Limb (tissue), 2 donors: ENCODE measurements at regions not wholly inside any gene's neighbourhood (a gene's known extent, or its start where the extent isn't known, plus 50 kb on each side); places are given as distances from the start of the nearest gene placed in this dataset.
A peak's percentile ranks its signal among the peaks of the same experiment; 100 is the strongest.

Experiments
- DNase-seq, 2 donors: peaks; one replicate each; pipeline ENCODE4 v3.0.0-alpha.2; 2016; ENCODE audit errors: extremely low spot score in 2 of 2

DNA sequence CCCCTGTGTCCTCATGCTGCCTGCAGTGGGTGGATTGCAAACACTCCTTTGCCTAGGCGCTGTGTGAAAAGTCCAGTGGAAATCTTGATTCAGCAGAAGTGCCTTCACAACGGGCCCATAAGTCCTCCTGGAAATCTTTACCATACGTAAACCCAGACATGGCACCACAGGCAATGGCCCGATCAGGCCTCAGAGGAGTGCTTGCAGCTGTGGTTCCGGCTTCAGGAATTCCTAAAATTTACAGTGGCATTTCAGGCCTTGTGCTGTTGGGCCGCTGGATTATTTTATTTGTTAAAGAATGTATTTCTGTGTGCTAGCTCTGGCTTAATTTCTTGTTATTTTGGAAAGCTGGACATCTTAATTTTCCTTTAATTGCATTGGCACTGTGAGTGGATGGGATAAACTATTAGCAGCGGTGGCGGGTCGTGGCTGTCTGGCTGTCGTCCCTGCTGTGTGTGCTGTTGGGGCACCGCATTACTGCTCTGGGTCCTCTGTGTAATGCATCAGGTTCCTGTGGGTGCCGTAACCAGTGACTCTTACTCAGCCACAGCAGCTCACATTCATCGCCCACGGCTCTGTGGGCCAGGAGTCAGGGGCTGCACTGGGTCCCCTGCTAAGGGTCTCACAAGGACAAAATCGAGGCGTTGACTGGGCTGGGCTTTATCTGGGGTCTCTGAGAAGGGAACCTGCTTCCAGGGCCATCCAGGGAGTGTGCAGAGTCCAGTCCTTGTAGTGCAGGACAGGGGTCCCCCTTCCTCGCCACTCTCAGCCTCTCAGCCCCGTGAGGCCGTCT lies 73.1 kb downstream of the RTP5 start:
- DNase-seq, result no peak

DNA sequence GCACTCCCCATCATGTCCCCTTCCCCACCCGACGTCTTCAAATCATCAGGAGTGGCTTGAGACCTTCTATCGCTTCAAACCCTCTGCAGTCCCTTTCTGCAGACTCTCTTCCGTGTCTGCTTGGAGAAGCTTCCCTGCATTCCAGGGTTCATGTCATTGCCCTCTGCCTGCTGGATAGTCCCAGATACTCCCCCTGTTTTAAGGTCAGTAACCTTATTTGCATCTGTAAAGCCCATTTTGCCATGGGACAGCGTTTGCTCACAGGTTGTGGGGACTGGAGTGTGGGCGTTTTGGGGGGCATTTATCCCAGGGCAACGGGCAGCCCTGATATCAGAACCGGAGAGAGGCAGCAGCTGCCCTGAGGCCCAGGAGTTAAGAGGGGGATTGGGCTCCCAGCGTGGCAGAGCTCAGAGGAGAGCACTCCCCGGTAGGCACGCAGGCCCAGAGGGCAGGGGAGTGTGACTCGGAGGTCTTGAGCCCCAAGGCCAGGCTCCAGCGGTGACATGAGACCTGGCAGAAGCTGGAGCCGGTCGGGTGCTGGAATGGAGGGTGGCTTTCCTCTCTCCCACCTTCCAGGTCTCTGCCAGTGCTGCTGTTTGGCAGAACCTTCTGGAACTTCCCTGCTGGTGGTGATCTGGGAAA lies 73.8 kb downstream of the RTP5 start:
- no peak for DNase-seq

DNA sequence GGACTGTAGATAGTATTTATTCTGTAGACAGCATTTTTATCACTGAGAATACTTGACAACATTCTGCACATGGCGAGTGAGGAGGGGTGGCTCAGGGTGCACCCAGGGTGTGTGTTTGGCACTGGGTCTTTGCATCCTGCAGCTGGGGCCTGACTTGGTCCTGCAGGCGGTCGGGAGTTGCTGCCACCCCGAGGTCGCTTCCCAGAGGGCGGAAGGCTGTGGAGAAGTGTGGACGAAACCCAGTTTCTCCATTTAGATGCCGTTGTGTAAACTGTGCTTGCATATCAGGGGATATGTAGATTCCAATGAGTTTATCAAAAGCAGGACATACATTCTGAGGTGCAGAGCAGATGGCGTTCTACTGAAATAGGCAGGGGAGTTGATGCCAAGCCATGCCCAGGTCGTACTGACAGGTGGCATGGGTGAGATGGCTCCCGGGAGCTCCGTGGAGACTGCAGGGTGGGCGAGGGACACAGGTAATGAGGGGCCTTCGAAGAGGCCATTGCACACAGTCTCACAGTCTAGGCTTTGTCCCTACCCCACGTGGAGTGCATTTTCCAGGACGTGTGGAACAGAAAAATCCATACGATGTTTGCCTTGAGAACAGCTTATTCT lies 74.5 kb downstream of the RTP5 start:
- no peak for DNase-seq

DNA sequence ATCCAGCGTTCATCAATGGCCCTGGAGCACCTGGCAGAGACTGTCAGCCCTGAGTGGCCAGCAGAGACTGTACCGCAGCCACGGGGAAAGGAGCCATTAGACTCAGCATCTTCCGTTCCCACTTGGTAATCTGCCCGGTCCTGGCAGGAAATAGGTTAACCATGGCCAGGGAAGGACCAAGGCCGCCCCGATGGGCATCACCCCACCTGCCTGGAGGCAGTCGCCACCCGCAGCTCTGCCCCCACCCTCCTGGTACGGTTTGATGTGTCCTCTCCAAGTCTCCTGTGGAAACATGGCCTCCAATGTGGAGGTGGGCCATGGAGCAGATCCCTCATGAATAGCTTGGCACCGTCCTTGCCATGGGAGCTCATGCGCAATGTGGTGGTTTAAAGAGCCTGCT lies 75.3 kb downstream of the RTP5 start:
- DNase-seq, result no peak

DNA sequence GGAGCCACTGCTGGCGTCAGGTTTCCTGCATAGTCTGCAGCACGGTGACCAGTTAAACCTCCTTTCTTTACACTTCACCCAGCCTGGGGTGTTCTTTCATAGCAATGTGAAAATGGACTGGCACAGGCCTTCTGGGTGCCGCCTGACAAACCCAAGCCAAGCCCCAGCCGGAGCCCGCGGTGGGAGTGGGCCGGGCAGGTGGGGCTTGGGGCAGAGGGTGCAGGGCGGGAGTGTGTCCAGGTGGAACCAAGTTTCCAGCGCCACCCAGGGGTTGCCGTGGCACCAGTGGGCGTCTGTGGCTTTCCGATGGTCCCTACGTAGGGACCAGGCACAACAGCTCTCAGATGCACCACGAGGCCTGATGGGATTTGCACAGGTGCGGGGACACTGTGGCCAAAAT lies 75.8 kb downstream of the RTP5 start:
- DNase-seq, result no peak

DNA sequence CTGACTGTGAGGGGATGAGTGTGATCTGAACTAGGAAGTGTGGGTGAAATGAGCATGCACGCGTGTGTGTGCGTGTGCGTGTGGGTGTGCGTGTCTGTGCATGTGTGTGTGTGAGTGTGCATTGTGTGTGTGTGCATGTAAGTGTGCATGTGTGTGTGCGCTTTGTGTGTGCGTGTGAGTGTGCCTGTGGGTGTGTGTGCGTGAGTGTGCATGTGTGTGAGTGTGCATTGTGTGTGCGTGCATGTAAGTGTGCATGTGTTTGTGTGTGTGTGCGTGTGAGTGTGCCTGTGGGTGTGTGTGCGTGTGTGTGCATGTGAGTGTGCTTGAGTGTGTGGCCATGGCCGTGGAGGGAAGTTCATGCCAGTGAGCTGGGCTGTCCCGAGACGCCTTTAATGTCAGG lies 76.3 kb downstream of the RTP5 start:
- DNase-seq, result no peak

DNA sequence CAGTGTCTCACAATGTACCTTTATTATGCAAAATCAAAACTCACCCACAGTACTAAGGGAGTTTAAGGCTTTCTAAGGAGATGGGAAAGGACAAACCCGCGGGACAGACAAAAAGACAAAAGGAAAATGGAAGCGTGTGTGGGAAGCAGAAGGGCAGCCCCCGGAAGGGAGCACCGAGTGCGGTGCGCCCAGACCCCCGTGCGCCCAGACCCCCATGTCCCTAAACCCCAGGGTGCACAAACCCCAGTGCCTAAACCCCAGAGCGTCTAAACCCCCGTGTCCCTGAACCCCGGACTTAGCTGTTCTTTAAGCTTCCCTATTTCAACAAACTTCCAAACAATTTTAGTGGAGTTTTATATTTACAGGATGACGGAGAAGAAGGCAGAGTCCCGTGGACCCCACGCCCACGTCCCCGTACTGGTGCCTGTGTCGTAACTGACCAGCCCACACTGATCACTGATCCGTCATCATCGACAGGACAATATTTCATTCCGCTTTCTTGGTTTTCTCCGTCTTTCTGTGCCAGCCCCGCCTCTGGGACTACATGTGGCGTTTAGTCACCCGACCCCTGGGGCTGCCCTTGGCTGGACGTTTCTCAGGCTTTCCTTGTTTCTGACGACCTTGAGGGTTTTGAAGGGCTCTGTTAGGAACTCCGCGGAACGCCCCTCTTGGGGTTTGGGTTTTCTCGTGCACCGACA lies 76.9 kb downstream of the RTP5 start:
- no peak for DNase-seq

DNA sequence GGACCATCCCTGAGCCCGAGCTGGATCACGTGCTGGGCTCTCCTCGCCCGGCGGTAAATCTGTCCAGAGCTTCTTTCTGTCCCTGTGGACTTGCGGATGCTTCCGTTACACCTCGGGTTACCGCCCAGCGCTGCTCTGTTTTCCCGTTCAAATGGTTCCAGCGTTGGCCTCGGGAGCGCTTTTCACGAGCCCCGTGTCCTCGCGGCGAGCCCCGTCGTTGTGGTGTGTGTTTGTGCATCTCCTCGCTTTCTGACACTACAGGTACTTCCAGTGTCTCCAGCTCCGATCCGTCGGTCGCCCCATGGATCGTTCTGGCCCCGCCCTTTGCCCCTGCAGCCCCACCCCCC lies 77.4 kb downstream of the RTP5 start:
- peak in 1 of 2 donors; percentile 19 for DNase-seq

DNA sequence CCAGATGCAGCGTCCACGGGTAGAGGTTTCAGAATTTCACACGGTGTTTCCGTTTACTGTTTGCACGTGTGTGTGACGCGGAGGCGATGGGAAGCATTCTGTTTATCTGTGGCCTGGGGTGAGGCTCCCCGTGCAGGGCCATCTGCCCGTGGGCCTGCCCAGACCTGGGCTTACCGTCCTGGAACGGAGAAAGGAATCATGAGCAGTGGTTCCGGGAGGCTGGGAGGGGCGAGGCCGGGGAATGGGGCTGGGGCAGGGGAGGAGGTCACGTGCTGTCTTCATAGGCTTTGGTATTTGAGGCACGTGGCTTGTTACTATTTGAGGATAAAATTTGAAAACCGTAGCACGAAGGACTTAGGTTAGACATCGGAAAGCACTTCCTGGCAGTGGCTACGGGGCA lies 77.9 kb downstream of the RTP5 start:
- DNase-seq, result no peak

DNA sequence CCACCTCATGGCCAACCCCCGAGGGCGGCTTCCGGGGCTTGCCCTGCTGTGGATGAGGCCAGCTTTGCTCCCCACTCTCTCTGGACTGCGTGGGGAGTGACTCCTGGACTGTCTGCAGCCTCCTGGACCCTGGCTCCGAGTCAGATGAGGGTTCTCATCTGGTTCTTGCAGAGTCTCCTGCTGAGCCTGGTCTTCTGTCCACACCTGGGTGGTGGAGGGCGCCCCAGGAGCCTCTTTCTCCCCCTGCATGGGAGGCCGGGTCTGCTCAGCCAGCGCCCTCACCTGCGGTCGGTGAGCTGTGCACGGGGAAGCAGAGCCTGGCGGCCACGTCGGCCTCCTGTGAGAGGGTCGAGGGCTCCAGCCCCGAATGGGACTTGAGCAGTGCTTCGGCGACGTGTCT lies 78.3 kb downstream of the RTP5 start:
- no peak for DNase-seq

DNA sequence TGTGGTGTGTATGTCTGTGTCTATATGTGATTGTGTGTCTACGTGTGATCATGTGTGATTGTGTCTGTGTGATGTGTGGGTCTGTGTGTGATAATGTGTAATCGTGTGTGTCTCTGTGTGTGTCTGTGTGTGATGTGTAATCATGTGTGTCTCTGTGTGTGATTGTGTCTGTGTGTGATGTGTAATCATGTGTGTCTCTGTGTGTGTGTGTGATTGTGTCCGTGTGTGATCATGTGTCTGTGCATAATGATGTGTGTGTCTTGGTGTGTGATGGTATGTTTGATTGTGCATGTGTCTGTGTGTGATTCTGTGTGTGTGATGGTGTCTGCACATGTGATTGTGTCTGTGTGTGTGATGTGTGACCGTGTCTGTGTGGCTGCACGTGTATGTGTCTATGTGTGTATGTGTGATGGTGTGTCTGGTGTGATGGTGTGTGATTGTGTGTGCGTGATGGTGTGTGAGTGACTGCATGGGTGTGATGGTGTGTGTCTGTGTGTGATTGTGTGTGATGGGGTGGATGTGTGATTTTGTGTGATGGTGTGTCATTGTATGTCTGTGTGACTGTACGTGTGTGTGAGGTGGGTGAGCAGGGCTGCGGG lies 78.9 kb downstream of the RTP5 start:
- DNase-seq, result no peak

DNA sequence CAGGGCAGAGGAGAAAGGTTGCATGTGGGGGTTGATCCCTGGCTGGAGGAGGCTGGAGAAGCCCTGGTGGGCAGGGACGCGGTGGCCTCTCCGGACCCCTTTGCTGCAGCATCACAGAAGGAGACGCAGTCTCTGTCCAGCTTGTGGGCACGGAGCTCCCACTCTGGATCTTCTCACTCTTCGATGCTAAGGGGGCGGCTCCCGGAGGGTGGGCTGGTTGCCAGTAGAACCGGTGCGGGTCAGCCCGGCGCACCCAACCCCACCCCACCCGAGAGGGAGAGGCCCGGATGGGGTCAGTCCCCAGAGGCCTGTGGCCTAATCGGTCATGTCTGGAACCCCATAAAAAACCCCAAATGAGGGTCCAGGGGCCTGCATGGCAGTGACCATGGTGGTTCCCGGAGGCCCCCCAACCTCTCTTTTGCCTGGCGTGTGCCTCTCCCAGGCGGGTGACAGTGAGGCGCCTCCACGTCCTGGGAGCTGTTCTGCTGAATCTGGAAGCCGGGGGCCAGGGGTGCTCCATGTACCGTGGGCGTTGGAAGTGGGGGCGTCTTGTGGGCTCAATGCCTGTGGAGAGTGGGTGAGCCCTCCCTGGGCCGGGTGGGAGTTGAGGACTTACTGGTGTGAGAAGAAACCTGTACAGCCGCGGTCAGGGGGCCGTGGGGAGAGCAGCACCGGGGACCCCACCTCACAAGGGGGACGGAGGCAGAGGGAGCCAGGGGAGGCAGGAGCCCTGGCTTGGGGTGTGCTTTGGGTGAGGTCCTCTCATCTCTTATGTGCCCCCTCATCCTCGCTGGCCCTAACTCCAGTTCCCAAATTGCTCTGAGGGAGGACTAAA lies 79.6 kb downstream of the RTP5 start:
- DNase-seq, result no peak

DNA sequence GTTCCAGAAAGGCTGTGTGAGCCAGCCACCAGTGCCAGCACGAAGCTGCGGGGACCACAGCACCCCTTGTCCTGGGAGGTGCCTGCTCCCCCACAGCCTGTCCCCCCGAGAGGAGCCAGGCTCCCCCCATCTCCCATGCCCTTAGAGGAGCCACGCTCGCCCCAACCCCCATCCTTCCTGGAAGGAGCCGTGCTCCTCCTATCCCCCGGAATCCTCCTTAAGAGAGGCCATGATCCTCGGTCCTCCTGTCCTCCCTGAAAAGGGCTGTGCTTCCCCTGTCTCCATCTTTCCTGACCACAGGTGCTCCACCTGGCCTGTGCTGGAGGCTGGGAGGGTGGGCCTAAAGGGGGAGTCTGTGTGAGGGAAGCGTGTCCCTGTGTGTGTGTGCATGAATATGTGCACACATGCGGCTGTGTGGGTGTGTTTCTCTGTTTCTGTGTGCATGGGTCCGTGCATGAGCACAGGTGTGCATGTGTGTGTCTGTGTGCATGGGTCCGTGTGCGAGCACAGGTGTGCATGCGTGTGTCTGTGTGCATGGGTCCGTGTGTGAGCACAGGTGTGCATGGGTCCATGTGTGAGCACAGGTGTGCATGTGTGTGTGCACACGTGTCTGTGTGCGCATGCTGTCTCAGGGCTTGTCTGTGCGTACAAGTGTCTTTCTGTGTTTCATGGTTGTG lies 80.3 kb downstream of the RTP5 start:
- DNase-seq, result no peak

DNA sequence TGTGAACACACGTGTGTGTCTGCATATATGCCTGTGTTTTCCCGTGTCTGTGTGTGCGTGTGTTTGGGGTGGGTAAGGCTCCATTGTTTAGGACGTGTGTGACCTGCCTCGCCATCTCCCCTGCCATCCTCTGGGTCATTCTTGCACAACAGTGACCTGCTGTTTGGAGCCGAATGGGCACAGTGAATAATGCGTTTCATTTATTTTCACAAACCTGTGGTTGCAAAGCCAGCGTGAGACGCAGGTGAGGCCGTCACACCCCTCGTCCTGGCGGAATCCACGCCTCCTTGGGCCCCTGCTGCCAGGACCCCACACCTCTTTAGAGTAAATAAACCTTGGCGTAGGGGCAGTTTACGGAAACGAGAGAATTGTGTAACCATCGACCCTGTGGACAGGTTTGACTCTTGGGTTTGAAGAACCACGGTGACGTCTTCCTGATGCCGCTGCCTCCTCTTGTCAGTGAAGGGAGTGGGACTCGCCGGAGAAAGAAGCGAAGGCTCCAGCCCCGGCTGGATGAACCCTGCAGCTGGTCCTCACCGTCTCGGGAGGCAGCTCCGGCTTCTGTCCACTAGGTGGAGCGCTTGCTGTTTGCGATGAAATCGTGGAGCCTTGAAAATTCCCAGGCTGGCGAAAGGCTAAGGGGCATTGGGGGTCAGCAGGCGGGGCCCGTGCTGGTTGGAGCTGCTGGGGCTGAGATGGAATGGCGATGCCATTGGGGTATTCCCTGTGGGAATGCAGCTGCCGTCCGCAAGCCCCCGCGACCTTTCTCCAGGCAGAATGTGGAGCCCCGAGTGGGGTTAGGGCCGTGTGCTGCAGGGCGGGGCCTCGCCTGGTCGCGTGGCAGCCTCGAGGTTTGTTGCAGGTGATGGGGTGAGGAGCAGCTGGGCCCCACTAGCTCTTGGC lies 81.1 kb downstream of the RTP5 start:
- peak; percentile 74 to 85 for DNase-seq

DNA sequence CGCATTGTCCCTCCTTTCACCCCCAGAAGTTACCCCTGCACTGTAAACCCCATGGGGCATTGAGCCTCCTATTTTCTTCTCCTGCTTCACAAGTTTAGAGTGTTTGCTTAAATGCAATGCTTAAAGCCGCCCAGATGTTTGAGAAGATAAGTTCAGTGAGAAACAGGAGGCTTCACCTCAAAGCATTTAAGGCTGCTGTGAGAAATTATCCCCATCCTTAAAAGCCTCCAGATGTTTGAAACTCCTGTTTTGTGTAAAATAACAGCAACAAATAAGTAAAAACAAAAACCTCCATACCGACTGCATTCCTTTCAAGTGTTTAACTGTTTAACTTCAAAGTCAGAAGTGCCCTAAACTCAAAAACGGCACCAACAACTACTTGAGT lies 81.8 kb downstream of the RTP5 start:
- no peak for DNase-seq

DNA sequence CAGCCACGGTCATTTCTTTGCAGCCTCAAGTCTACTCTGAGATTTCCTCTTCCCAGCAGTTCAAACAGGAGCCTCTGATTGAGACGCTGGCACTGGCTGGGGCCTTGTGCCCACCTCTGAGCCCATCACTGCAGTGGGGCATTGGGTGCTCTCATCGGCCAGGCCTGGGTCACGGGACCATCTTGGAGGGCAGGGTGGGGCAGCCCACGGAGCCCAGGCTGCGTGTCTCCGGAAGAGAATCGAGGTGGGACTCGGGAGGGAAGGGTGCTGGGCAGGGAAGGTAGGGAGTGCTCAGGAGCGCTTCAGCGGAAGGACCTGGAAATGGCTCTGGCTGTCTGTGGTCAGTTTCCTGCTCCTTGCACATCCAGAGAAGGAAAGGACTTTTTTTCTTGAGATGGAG lies 82.4 kb downstream of the RTP5 start:
- no peak for DNase-seq

DNA sequence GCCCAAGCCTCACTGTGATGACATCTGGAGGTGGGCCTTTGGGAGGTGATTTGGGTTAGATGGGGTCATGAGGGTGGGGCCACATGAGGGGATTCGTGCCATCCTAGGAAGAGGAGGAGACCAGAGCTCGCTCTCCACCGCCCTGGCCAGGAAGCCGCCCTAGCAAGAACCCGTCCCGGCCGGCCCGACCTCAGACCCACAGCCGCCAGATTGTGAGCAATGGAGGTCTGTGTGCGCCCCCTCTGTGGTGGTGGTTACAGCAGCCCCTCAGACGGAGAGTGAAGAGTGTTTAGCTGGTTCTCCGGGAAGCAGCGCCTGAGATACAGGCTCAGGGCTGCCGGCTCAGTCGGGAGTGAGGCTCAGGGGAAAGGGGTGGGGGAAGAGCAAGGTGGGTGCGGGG lies 83.3 kb downstream of the RTP5 start:
- no peak for DNase-seq

DNA sequence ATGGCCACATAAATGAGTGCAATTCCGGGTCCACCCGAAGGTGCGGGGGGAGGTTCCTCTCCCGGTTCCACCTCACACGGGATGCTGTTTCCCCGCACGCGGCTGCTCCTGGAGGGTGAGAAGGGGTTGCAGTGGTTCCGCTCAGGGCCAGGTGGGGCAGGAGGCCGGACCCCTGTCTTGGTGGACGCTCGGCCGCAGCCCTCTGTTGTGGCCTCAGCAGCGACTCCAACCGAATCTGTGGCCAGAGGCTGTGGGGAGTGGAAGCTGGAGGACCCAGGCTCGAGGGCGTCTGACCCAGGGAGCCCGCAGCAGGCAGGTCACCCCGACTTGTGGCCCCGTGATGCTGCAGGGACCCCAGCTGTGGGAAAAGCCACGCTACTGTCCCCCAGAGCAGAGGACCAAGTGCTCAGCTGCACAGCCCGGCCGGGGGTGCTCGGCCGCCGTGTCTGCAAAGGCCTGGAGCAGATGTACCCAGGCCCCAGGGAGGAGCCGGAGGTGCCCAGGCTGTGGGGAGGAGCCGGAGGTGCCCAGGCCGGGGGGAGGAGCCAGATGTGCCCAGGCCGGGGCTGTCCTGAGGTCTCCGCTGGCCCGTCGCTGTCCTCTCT lies 83.9 kb downstream of the RTP5 start:
- no peak for DNase-seq

DNA sequence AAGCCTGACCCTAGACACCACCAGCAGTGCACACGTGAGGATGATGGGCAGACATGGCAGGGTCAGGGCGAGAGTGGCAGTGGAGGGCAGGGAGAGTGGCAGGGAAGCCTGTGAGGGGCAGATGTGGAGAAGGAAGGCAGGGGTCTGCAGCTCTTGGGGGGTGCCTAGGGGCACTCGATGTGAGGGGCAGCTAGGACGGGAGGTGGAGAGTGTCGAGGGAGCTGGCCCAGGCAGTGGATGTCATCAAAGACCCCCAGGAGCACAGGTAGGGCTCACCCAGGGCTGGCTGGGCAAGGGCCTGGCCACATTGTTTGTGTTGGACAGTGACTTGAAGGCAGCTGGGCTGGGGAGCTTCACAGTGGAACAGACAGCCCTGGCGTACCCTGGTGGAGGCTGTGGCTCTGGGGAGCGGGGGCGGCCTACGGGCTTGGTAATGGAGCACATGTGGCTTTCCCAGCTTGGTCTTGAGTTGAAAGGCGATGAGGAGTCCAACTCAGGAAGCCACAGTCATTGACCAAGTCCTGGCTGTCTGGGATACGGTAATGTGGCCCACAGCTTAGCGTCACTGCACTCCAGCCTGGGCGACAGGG lies 87.1 kb downstream of the RTP5 start:
- no peak for DNase-seq
